ENCODE measurements at regions not wholly inside any gene's neighbourhood (a gene's known extent, or its start where the extent isn't known, plus 50 kb on each side); places are given as distances from the start of the nearest gene placed in this dataset.

DNA sequence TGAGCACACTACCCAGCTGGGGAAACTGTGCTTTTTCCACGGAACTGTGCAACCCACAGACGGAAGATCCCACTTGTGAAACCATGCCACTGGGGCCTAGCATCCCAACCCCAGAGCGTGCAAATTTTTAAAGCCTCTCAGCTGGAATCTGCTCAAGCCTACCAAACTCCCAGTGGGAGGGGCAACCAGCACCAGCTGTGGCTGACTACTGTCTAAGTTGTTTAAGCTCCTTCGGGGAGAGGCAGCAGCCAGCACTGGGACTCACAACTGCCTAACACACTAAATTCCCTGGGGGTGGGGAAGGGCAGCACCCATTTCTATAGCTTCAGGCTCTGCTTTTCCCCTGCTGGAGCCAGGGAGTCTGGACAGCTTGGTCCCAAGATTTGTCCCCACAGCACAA is 287.6 kb upstream of the MSX2 start:
- no peak overlapping the region for H4K91ac ChIP-seq (replicated peaks; ENCODE audit: insufficient read length, low read length)
- H3K9me3 ChIP-seq (ENCODE audit: insufficient read depth in 2 of 2, low read depth in 1 of 2, low read length in 1 of 2), result no peaks in the 10 kb centered on the region
- DNase-seq (ENCODE audit: low read depth in 1 of 2, low spot score in 2 of 2) (no peak), FAIRE-seq (no peak)
- no peak overlapping the region for H3K4me2 ChIP-seq (ENCODE audit: insufficient read depth in 1 of 2, low read depth in 2 of 2, low read length in 2 of 2)
- H3K23ac ChIP-seq (ENCODE audit: insufficient read length), result no peak overlapping the region
- H3K56ac ChIP-seq (replicated peaks; ENCODE audit: insufficient read length, low read depth, low read length), result no peak overlapping the region
- no peak overlapping the region for H2AFZ ChIP-seq (ENCODE audit: low read length)
- no peak overlapping the region for H4K5ac ChIP-seq (ENCODE audit: insufficient read length, low read depth, low read length)
- H3K4me1 ChIP-seq (replicated peaks in 1 of 4; ENCODE audit: control insufficient read depth in 3 of 4, insufficient read depth in 4 of 4, low read length in 3 of 4), result no peaks in the 10 kb centered on the region
- H3K23me2 ChIP-seq (ENCODE audit: low read depth, low read length), result no peaks in the 10 kb centered on the region
- H4K20me1 ChIP-seq (replicated peaks in 1 of 2; ENCODE audit: control insufficient read depth in 1 of 2, insufficient read depth in 2 of 2, low read length in 2 of 2), result no peaks in the 10 kb centered on the region
- H2AK5ac ChIP-seq (ENCODE audit: low read depth, low read length), result no peak overlapping the region
- TF ChIP-seq SP1 (IDR thresholded peaks at IDR 0.05; ENCODE audit: low read depth, low read length) (no peak), ZNF274 (IDR thresholded peaks at IDR 0.05; ENCODE audit: borderline replicate concordance, extremely low read depth, low read length) (no peak), BCL11A (IDR thresholded peaks at IDR 0.05; ENCODE audit: low read depth in 2 of 2, low read length in 2 of 2) (no peak), CEBPB (IDR thresholded peaks at IDR 0.05; ENCODE audit: low read depth, low read length) (no peak), KDM1A (IDR thresholded peaks at IDR 0.05; ENCODE audit: borderline replicate concordance, low read length) (no peak), HDAC2 (IDR thresholded peaks at IDR 0.05; ENCODE audit: borderline replicate concordance in 1 of 2, low read depth in 2 of 2, low read length in 2 of 2) (no peak), TAF7 (optimal IDR thresholded peaks at IDR 0.05; ENCODE audit: borderline replicate concordance, low read depth, low read length) (no peak), SAP30 (IDR thresholded peaks at IDR 0.05; ENCODE audit: insufficient read depth, insufficient replicate concordance, low read length) (no peak)
- H3K14ac ChIP-seq (ENCODE audit: insufficient read length), result no peak overlapping the region
- WGBS, 2 experiments (ENCODE audit: extremely low coverage in 1 of 2, insufficient coverage in 1 of 2, insufficient read length in 1 of 2, insufficient replicate concordance in 2 of 2, low coverage in 1 of 2, low lambda C conversion rate in 2 of 2, missing lambda C conversion rate in 1 of 2), result 97% methylated on average over 4 of the region's 4 CpGs; no CpG with 5 or more reads in 1 of the 2 experiments
- no peak overlapping the region for H3K4me3 ChIP-seq (ENCODE audit: extremely low read depth in 1 of 4, insufficient read depth in 2 of 4, low read depth in 3 of 4, low read length in 4 of 4)
- H3K79me1 ChIP-seq (ENCODE audit: low read depth, low read length), result no peaks in the 10 kb centered on the region
- H2BK15ac ChIP-seq (ENCODE audit: low read length), result no peak overlapping the region
- H2BK20ac ChIP-seq (ENCODE audit: low read length), result no peak overlapping the region
- H2BK5ac ChIP-seq (ENCODE audit: low read depth, low read length), result no peak overlapping the region
- H4K8ac ChIP-seq (ENCODE audit: extremely low read depth, insufficient read depth, low read length), result no peak overlapping the region
- no peaks in the 10 kb centered on the region for H3K36me3 ChIP-seq (ENCODE audit: control insufficient read depth in 2 of 4, insufficient read depth in 4 of 4, low read length in 3 of 4)
- H3K27me3 ChIP-seq (replicated peaks in 1 of 4; ENCODE audit: control insufficient read depth in 3 of 4, extremely low read depth in 1 of 4, insufficient read depth in 3 of 4, low read length in 3 of 4), result no peaks in the 10 kb centered on the region; a peak in 1 of 7 replicates
- ChIA-PET CTCF (ENCODE audit: partially characterized antibody) (interaction anchor here (0.9 to 1.5 kb wide), 4 partner anchors 17 to 1028 kb away, joined by 3 read pairs; no protein-coding TSS in a partner anchor), POLR2A (ENCODE audit: partially characterized antibody) (no interaction called here)
- H3K9ac ChIP-seq (replicated peaks in 1 of 4; ENCODE audit: extremely low read depth in 1 of 4, low read depth in 3 of 4, low read length in 3 of 4), result no peak overlapping the region
- no peak overlapping the region for H2BK120ac ChIP-seq (replicated peaks; ENCODE audit: low read depth, low read length)
- H3K4ac ChIP-seq (replicated peaks; ENCODE audit: insufficient read length, low read depth, low read length), result no peak overlapping the region
- H3K27ac ChIP-seq (ENCODE audit: low read depth, low read length), result no peak overlapping the region
- H3K79me2 ChIP-seq (ENCODE audit: control insufficient read depth in 1 of 2, insufficient read depth in 2 of 2, low read length in 2 of 2), result no peaks in the 10 kb centered on the region
- no peak overlapping the region for H2BK12ac ChIP-seq (ENCODE audit: low read depth, low read length)
- no peak overlapping the region for H3K18ac ChIP-seq (ENCODE audit: extremely low read depth, low read length)
